Endothelial cell of umbilical vein (primary cell): ENCODE measurements at regions not wholly inside any gene's neighbourhood (a gene's known extent, or its start where the extent isn't known, plus 50 kb on each side); places are given as distances from the start of the nearest gene placed in this dataset.

Experiments
- BruUV-seq: library from RNA; stranded (reverse); fragments of 400-500 nt; replicated peaks from 2 replicates; lab custom pipeline; 2021; lab: Mats Ljungman, UMichigan
- CTCF ChIA-PET: fragments of 300-600, 350-600 bp; sonication (Branson Sonifier 250); formaldehyde crosslinking; loops from one replicate; lab custom pipeline; 2021; ENCODE audit warnings: antibody characterized with exemption, inconsistent platforms; lab: Charles Lee
- POLR2A ChIA-PET: fragments of 300-600, 350-600 bp; sonication (Branson Sonifier 250); formaldehyde crosslinking; loops from one replicate; lab custom pipeline; 2021; ENCODE audit warnings: antibody characterized with exemption, inconsistent platforms; lab: Charles Lee
- DNase-seq: peaks from one replicate; pipeline ENCODE4 v3.0.0-alpha.2; 2011; ENCODE audit warnings: low read depth, low spot score
- FAIRE-seq: peaks from 2 replicates; lab custom pipeline; 2011; peaks lifted over from hg19 to GRCh38; lab: Jason Lieb, UNC
- H2AFZ ChIP-seq: 2 replicates; pipeline ENCODE4 v1.6.0; 2012; ENCODE audit warnings: low read depth, low read length, control low read depth, inconsistent platforms
- H3K27ac ChIP-seq: 2 replicates; pipeline ENCODE4 v1.5.1; 2011; ENCODE audit warnings: low read depth, mild to moderate bottlenecking, control low read depth, low read length, moderate library complexity; ENCODE audit not compliant: insufficient read depth
- H3K27me3 ChIP-seq, 2 experiments: 2 replicates each; pipeline versions ENCODE4 v1.6.0 to v1.6.1; 2011; ENCODE audit warnings: low read length in 2 of 2, mixed read lengths in 1 of 2; ENCODE audit not compliant: control insufficient read depth in 2 of 2, insufficient read depth in 2 of 2
- H3K36me3 ChIP-seq, 2 experiments: 2 replicates in 1 of 2; 3 replicates in 1 of 2; pipeline ENCODE4 v1.5.1; 2011; ENCODE audit warnings: low read length in 2 of 2, mild to moderate bottlenecking in 1 of 2, moderate library complexity in 1 of 2; ENCODE audit not compliant: control insufficient read depth in 2 of 2, insufficient read depth in 2 of 2; ENCODE audit errors: extremely low read depth in 1 of 2
- H3K4me1 ChIP-seq: 3 replicates; pipeline ENCODE4 v1.5.1; 2011; ENCODE audit warnings: mild to moderate bottlenecking, low read length; ENCODE audit not compliant: control insufficient read depth, insufficient read depth; ENCODE audit errors: extremely low read depth
- H3K4me2 ChIP-seq: 2 replicates; pipeline ENCODE4 v1.6.1; 2011; ENCODE audit warnings: low read length, control low read depth, mixed read lengths; ENCODE audit not compliant: insufficient read depth
- H3K4me3 ChIP-seq, 3 experiments: fragments of 200-600 bp in 1 of 3; sonication (generic), shearing (Covaris generic) in 1 of 3; replicated peaks in 1 of 3; 2 replicates each; pipeline ENCODE4 v1.5.1; 2011 to 2016; ENCODE audit warnings: control low read depth in 3 of 3, low read length in 3 of 3, mild to moderate bottlenecking in 2 of 3, inconsistent platforms in 1 of 3, low read depth in 1 of 3, moderate library complexity in 1 of 3; ENCODE audit not compliant: insufficient read depth in 1 of 3
- H3K79me2 ChIP-seq: 2 replicates; pipeline ENCODE4 v1.6.0; 2012; ENCODE audit warnings: low read length, inconsistent platforms; ENCODE audit not compliant: control insufficient read depth, insufficient read depth
- H3K9ac ChIP-seq: replicated peaks from 2 replicates; pipeline ENCODE3; 2011; ENCODE audit warnings: low read length, control low read depth; ENCODE audit not compliant: insufficient read depth; ENCODE audit errors: extremely low read depth
- H3K9me1 ChIP-seq: replicated peaks from 3 replicates; pipeline ENCODE4 v1.6.0; 2011; ENCODE audit warnings: mild to moderate bottlenecking, low read length; ENCODE audit not compliant: control insufficient read depth, insufficient read depth; ENCODE audit errors: extremely low read depth
- H3K9me3 ChIP-seq: replicated peaks from 2 replicates; pipeline ENCODE4 v1.5.1; 2012; ENCODE audit warnings: low read length, inconsistent platforms; ENCODE audit not compliant: control insufficient read depth, insufficient read depth
- H4K20me1 ChIP-seq: replicated peaks from 2 replicates; pipeline ENCODE3; 2011; ENCODE audit warnings: mild to moderate bottlenecking, low read length; ENCODE audit not compliant: control insufficient read depth, insufficient read depth; ENCODE audit errors: extremely low read depth
- CTCF ChIP-seq, 2 donors: IDR thresholded peaks; 1 replicate in 1 of 2; 2 replicates in 1 of 2; pipeline ENCODE4 v1.5.1; 2011; ENCODE audit warnings: low read length in 2 of 2, mild to moderate bottlenecking in 2 of 2, moderate library complexity in 2 of 2, control low read depth in 1 of 2, inconsistent platforms in 1 of 2, low read depth in 1 of 2; ENCODE audit not compliant: insufficient read depth in 1 of 2; ENCODE audit errors: extremely low read depth in 1 of 2
- EZH2 ChIP-seq: IDR thresholded peaks from 2 replicates; pipeline ENCODE4 v1.6.1; 2012; ENCODE audit warnings: borderline replicate concordance, low read depth, mild to moderate bottlenecking, moderate library complexity, low read length, inconsistent platforms; ENCODE audit not compliant: severe bottlenecking
- FOS ChIP-seq: IDR thresholded peaks from 2 replicates; pipeline ENCODE4 v1.6.1; 2011; ENCODE audit warnings: mild to moderate bottlenecking, low read length, moderate library complexity, borderline replicate concordance; ENCODE audit not compliant: insufficient read depth
- GATA2 ChIP-seq: IDR thresholded peaks from 2 replicates; pipeline ENCODE4 v1.7.0; 2011; ENCODE audit warnings: low read depth, mild to moderate bottlenecking, moderate library complexity, mixed read lengths, low read length; ENCODE audit not compliant: insufficient read length, insufficient read depth
- JUN ChIP-seq: IDR thresholded peaks from 2 replicates; pipeline ENCODE4 v1.6.1; 2011; ENCODE audit warnings: borderline replicate concordance, low read depth; ENCODE audit not compliant: insufficient read length, insufficient read depth
- MAX ChIP-seq: IDR thresholded peaks from 2 replicates; pipeline ENCODE4 v1.6.1; 2011; ENCODE audit not compliant: insufficient read depth, insufficient read length
- MYC ChIP-seq: IDR thresholded peaks from one replicate; pipeline ENCODE4 v1.6.1; 2011; ENCODE audit warnings: mild to moderate bottlenecking, low read depth, low read length
- POLR2A ChIP-seq: IDR thresholded peaks from 2 replicates; pipeline ENCODE4 v1.6.1; 2012; ENCODE audit warnings: low read depth, mild to moderate bottlenecking, control low read depth, low read length
- POLR2AphosphoS5 ChIP-seq: IDR thresholded peaks from 2 replicates; pipeline ENCODE4 v1.6.1; 2012; ENCODE audit warnings: low read depth, mild to moderate bottlenecking, control low read depth, low read length, moderate library complexity; ENCODE audit not compliant: insufficient read depth
- dilution Hi-C: fragments of 300-500 bp; cut with MboI; formaldehyde crosslinking; loops from one replicate; pipeline ENCODE4 v1.15.0; 2019; ENCODE audit warnings: low sequenced_read_pairs; ENCODE audit not compliant: extremely low pct_ligation_motif_present
- intact Hi-C: fragments of 100-400 bp; cut with micrococcal nuclease; formaldehyde crosslinking; loops from one replicate; pipeline ENCODE4 v1.10.0; 2022

- ChIA-PET POLR2A (no interaction called here), CTCF (no interaction called here)
- no peak for TF ChIP-seq JUN
- TF ChIP-seq FOS, result no peak
- TF ChIP-seq MYC, result no peak
- TF ChIP-seq GATA2, result no peak
- no peak for TF ChIP-seq MAX
- TF ChIP-seq POLR2AphosphoS5, result no peak
- TF ChIP-seq CTCF (IDR thresholded peaks at IDR 0.05; ENCODE audit: extremely low read depth in 1 of 2, insufficient read depth in 1 of 2, low read depth in 1 of 2, low read length in 2 of 2), result no peak
- no peak for TF ChIP-seq POLR2A
- no peak for TF ChIP-seq EZH2
- no peaks in the 10 kb centered on the region for H3K9me3 ChIP-seq
- no peak overlapping the region for H3K4me2 ChIP-seq
- H3K79me2 ChIP-seq, result no peaks in the 10 kb centered on the region
- DNase-seq, result no peak
- no peak overlapping the region for H3K27ac ChIP-seq
- intact Hi-C loops (no loop called here), dilution Hi-C loops (no loop called here)
- H3K9ac ChIP-seq, result no peak overlapping the region
- FAIRE-seq, result no peak
- H3K4me1 ChIP-seq, result no peaks in the 10 kb centered on the region
- H3K9me1 ChIP-seq, result no peaks in the 10 kb centered on the region
- H3K4me3 ChIP-seq, result no peak overlapping the region
- H3K27me3 ChIP-seq, result no peaks in the 10 kb centered on the region
- no peaks in the 10 kb centered on the region for H3K36me3 ChIP-seq
- no TSS peak for BruUV-seq
- no peak overlapping the region for H2AFZ ChIP-seq
- H4K20me1 ChIP-seq, result no peaks in the 10 kb centered on the region
Observed at GRCh38 chr11:15609445-15609844, 494.7 kb downstream of the INSC start.
